Thoracic aorta (tissue), 2 donors: ENCODE measurements at regions not wholly inside any gene's neighbourhood (a gene's known extent, or its start where the extent isn't known, plus 50 kb on each side); places are given as distances from the start of the nearest gene placed in this dataset.

Experiments
- ATAC-seq: fragments of 150-250 bp; one replicate; pipeline ENCODE4 v1.8.0; 2017; ENCODE audit warnings: low read depth; ENCODE audit not compliant: insufficient number of reproducible peaks, low FRiP score
- DNase-seq: peaks from one replicate; pipeline ENCODE4 v3.0.0-alpha.2; 2020; ENCODE audit warnings: low spot score
- H3K27ac ChIP-seq, 2 donors: fragments of 200-600 bp; sonication (generic); 1 replicate in 1 of 2; 2 replicates in 1 of 2; pipeline ENCODE4 v1.5.1; 2016; ENCODE audit warnings: mild to moderate bottlenecking in 2 of 2, moderate library complexity in 2 of 2
- H3K27me3 ChIP-seq: fragments of 200-600 bp; sonication (generic); replicated peaks from 2 replicates; pipeline ENCODE4 v1.6.0; 2016; ENCODE audit warnings: mild to moderate bottlenecking; ENCODE audit not compliant: insufficient read depth
- H3K36me3 ChIP-seq: fragments of 200-600 bp; sonication (generic); one replicate; pipeline ENCODE4 v1.5.1; 2016
- H3K4me1 ChIP-seq, 2 donors: fragments of 200-600 bp; sonication (generic); 1 replicate in 1 of 2; 2 replicates in 1 of 2; pipeline versions ENCODE4 v1.5.1 to v1.6.0; 2016; ENCODE audit warnings: low read depth in 2 of 2, mild to moderate bottlenecking in 1 of 2; ENCODE audit not compliant: control insufficient read depth in 1 of 2
- H3K4me3 ChIP-seq: fragments of 200-600 bp; sonication (generic); 2 replicates; pipeline ENCODE4 v1.5.1; 2016; ENCODE audit warnings: mild to moderate bottlenecking
- H3K9me3 ChIP-seq: fragments of 200-600 bp; sonication (generic); 2 replicates; pipeline ENCODE4 v1.5.1; 2016
- CTCF ChIP-seq: fragments of 200-600 bp; sonication (generic); IDR thresholded peaks from one replicate; pipeline ENCODE4 v1.5.1; 2019; ENCODE audit warnings: antibody characterized with exemption

GRCh38 chr1:221431068-221431651 is 310.7 kb downstream of the DUSP10 start:
- ATAC-seq (no peak), DNase-seq (no peak)
- Histone ChIP-seq H3K4me1 (peaks cover 0 to 6% of the 10 kb centered on the region in 2 donors), H3K27ac (no peak overlapping the region), H3K4me3 (no peak overlapping the region), H3K27me3 (no peaks in the 10 kb centered on the region), H3K9me3 (no peaks in the 10 kb centered on the region), H3K36me3 (no peaks in the 10 kb centered on the region)
- TF ChIP-seq CTCF = no peak

- no peak overlapping the region for H3K4me3 ChIP-seq
- no peaks in the 10 kb centered on the region for H3K9me3 ChIP-seq
- ATAC-seq (no peak), DNase-seq (no peak)
- no peaks in the 10 kb centered on the region for H3K36me3 ChIP-seq
- TF ChIP-seq CTCF = no peak
- H3K27me3 ChIP-seq = no peaks in the 10 kb centered on the region
- no peak overlapping the region for H3K27ac ChIP-seq
- peaks cover 0 to 6% of the 10 kb centered on the region in 2 donors for H3K4me1 ChIP-seq
These were observed 309.9 kb downstream of the DUSP10 start for GRCh38 chr1:221431961-221432360.

GRCh38 chr1:221435504-221435904 is 306.4 kb downstream of the DUSP10 start:
- ATAC-seq (no peak), DNase-seq (no peak)
- Histone ChIP-seq H3K4me3 (no peak overlapping the region), H3K9me3 (no peaks in the 10 kb centered on the region), H3K27ac (no peak overlapping the region), H3K27me3 (no peaks in the 10 kb centered on the region), H3K4me1 (peaks cover 6 to 8% of the 10 kb centered on the region in 2 donors), H3K36me3 (no peaks in the 10 kb centered on the region)
- TF ChIP-seq CTCF = peak; percentile 97

- Histone ChIP-seq H3K4me1 (peaks cover 11 to 16% of the 10 kb centered on the region in 2 donors), H3K27me3 (no peaks in the 10 kb centered on the region)
These were observed 304.7 kb downstream of the DUSP10 start for GRCh38 chr1:221437171-221437570.

GRCh38 chr1:221437926-221438325 is 304.0 kb downstream of the DUSP10 start:
- no peaks in the 10 kb centered on the region for H3K27me3 ChIP-seq
- H3K4me1 ChIP-seq = peaks cover 11 to 16% of the 10 kb centered on the region in 2 donors
- ATAC-seq (no peak), DNase-seq (no peak)
- H3K9me3 ChIP-seq = no peaks in the 10 kb centered on the region
- H3K4me3 ChIP-seq = no peak overlapping the region
- no peaks in the 10 kb centered on the region for H3K36me3 ChIP-seq
- TF ChIP-seq CTCF = no peak
- no peak overlapping the region for H3K27ac ChIP-seq

More at GRCh38 chr1:221437171-221437570, 304.7 kb downstream of the DUSP10 start:
- ATAC-seq = no peak
- no peak for TF ChIP-seq CTCF
- Histone ChIP-seq H3K4me3 (no peak overlapping the region), H3K36me3 (no peaks in the 10 kb centered on the region), H3K9me3 (no peaks in the 10 kb centered on the region), H3K27ac (no peak overlapping the region)
- no peak for DNase-seq
